IMR-90 (cell line): ENCODE measurements at regions not wholly inside any gene's neighbourhood (a gene's known extent, or its start where the extent isn't known, plus 50 kb on each side); places are given as distances from the start of the nearest gene placed in this dataset.

Experiments used
- ATAC-seq: fragments of 200-7000 bp; cut with Tn5 transposase; 2 replicates; pipeline ENCODE4 v1.9.1; 2020; ENCODE audit warnings: low read depth, mild to moderate bottlenecking, moderate library complexity
- BruUV-seq: library from RNA; stranded (reverse); fragments of 400-500 nt; replicated peaks from 2 replicates; lab custom pipeline; 2021; lab: Mats Ljungman, UMichigan
- CTCF ChIA-PET: fragments of 300-600 bp; formaldehyde crosslinking; extraction: SDS; loops from one replicate; lab custom pipeline; 2021; ENCODE audit warnings: antibody characterized with exemption; lab: Yijun Ruan, JAX
- POLR2A ChIA-PET: fragments of 300-600 bp; sonication (Branson Sonifier 250); formaldehyde crosslinking; loops from one replicate; lab custom pipeline; 2022; ENCODE audit warnings: antibody characterized with exemption; ENCODE audit not compliant: unreplicated experiment; lab: Charles Lee
- DNase-seq: peaks from one replicate; pipeline ENCODE4 v3.0.0; 2013
- H2AFZ ChIP-seq: replicated peaks from 2 replicates; pipeline ENCODE3; 2013; ENCODE audit warnings: low read length, mild to moderate bottlenecking; ENCODE audit not compliant: poor library complexity
- H2AK5ac ChIP-seq: 2 replicates; pipeline ENCODE4 v1.6.1; 2013; ENCODE audit warnings: low read depth, low read length, inconsistent platforms
- H2AK9ac ChIP-seq: replicated peaks from 2 replicates; pipeline ENCODE3; 2013; ENCODE audit warnings: mild to moderate bottlenecking, low read depth, low read length, moderate library complexity; ENCODE audit not compliant: poor library complexity
- H2BK120ac ChIP-seq: 2 replicates; pipeline ENCODE4 v1.6.1; 2013; ENCODE audit warnings: low read depth, low read length, inconsistent platforms
- H2BK15ac ChIP-seq: 3 replicates; pipeline ENCODE4 v1.6.1; 2013; ENCODE audit warnings: low read depth, low read length, inconsistent platforms
- H2BK20ac ChIP-seq: 2 replicates; pipeline ENCODE4 v1.6.1; 2013; ENCODE audit warnings: low read depth, mild to moderate bottlenecking, inconsistent platforms, low read length, moderate library complexity
- H2BK5ac ChIP-seq: 2 replicates; pipeline ENCODE4 v1.6.1; 2013; ENCODE audit warnings: mild to moderate bottlenecking, low read depth, low read length, inconsistent platforms; ENCODE audit not compliant: poor library complexity, severe bottlenecking
- H3K14ac ChIP-seq: replicated peaks from 2 replicates; pipeline ENCODE4 v1.6.1; 2013; ENCODE audit warnings: low read depth, low read length, inconsistent platforms
- H3K18ac ChIP-seq: 2 replicates; pipeline ENCODE4 v1.6.1; 2013; ENCODE audit warnings: low read depth, low read length, control low read depth
- H3K23ac ChIP-seq: 2 replicates; pipeline ENCODE4 v1.6.1; 2013; ENCODE audit warnings: low read depth, low read length, inconsistent platforms
- H3K27ac ChIP-seq: 2 replicates; pipeline ENCODE4 v1.5.1; 2013; ENCODE audit warnings: mild to moderate bottlenecking, control low read depth, low read length; ENCODE audit not compliant: insufficient read depth
- H3K27me3 ChIP-seq: 2 replicates; pipeline ENCODE4 v1.6.1; 2013; ENCODE audit warnings: low read length; ENCODE audit not compliant: control insufficient read depth, insufficient read depth
- H3K36me3 ChIP-seq: 2 replicates; pipeline ENCODE4 v1.6.1; 2013; ENCODE audit warnings: low read length, mixed read lengths; ENCODE audit not compliant: control insufficient read depth, insufficient read depth
- H3K4ac ChIP-seq: 2 replicates; pipeline ENCODE4 v1.6.1; 2013; ENCODE audit warnings: low read depth, low read length, inconsistent platforms
- H3K4me1 ChIP-seq: 2 replicates; pipeline ENCODE4 v1.6.1; 2013; ENCODE audit warnings: low read length, mixed read lengths; ENCODE audit not compliant: control insufficient read depth, insufficient read depth
- H3K4me2 ChIP-seq: 2 replicates; pipeline ENCODE4 v1.6.1; 2013; ENCODE audit warnings: low read depth, mild to moderate bottlenecking, control low read depth, low read length, moderate library complexity
- H3K4me3 ChIP-seq: 2 replicates; pipeline ENCODE4 v1.5.1; 2013; ENCODE audit warnings: low read depth, mild to moderate bottlenecking, control low read depth, low read length, moderate library complexity; ENCODE audit not compliant: insufficient read depth
- H3K56ac ChIP-seq: 2 replicates; pipeline ENCODE4 v1.6.1; 2013; ENCODE audit warnings: low read length, inconsistent platforms; ENCODE audit not compliant: insufficient read depth; ENCODE audit errors: extremely low read depth
- H3K79me1 ChIP-seq, 2 experiments: 2 replicates each; pipeline ENCODE4 v1.6.1; 2013; ENCODE audit warnings: low read length in 2 of 2, inconsistent platforms in 1 of 2, low read depth in 1 of 2
- H3K9ac ChIP-seq: 2 replicates; pipeline ENCODE4 v1.6.1; 2013; ENCODE audit warnings: low read depth, low read length, control low read depth
- H3K9me1 ChIP-seq: 2 replicates; pipeline ENCODE4 v1.6.1; 2013; ENCODE audit warnings: low read length, inconsistent platforms; ENCODE audit not compliant: insufficient read depth
- H3K9me3 ChIP-seq: 2 replicates; pipeline ENCODE4 v1.6.1; 2013; ENCODE audit warnings: low read length; ENCODE audit not compliant: control insufficient read depth, insufficient read depth
- H4K20me1 ChIP-seq: 2 replicates; pipeline ENCODE4 v1.6.1; 2013; ENCODE audit warnings: low read length, inconsistent platforms; ENCODE audit not compliant: insufficient read depth
- H4K5ac ChIP-seq: 2 replicates; pipeline ENCODE4 v1.6.1; 2013; ENCODE audit warnings: mild to moderate bottlenecking, low read depth, low read length, control low read depth
- H4K8ac ChIP-seq, 2 experiments: 2 replicates each; pipeline ENCODE4 v1.6.1; 2013; ENCODE audit warnings: low read depth in 2 of 2, low read length in 2 of 2, control low read depth in 1 of 2, inconsistent platforms in 1 of 2
- H4K91ac ChIP-seq: 2 replicates; pipeline ENCODE4 v1.6.1; 2013; ENCODE audit warnings: low read depth, low read length, inconsistent platforms; ENCODE audit not compliant: insufficient read depth
- BHLHE40 ChIP-seq: fragments of 150-350 bp; IDR thresholded peaks from 2 replicates; pipeline ENCODE4 v1.6.1; 2016; ENCODE audit warnings: mild to moderate bottlenecking, low read depth, low read length
- CEBPB ChIP-seq: IDR thresholded peaks from 2 replicates; pipeline ENCODE4 v1.6.1; 2012; ENCODE audit warnings: low read depth, low read length, improper control_type of control experiment
- CHD1 ChIP-seq: IDR thresholded peaks from 2 replicates; pipeline ENCODE4 v1.6.1; 2012; ENCODE audit warnings: low read depth, low read length, improper control_type of control experiment
- FOS ChIP-seq: fragments of 150-350 bp; IDR thresholded peaks from 2 replicates; pipeline ENCODE4 v1.6.1; 2016; ENCODE audit warnings: low read depth, low read length
- MAFK ChIP-seq: IDR thresholded peaks from 2 replicates; pipeline ENCODE4 v1.6.1; 2012; ENCODE audit warnings: low read depth, low read length, improper control_type of control experiment
- MXI1 ChIP-seq: IDR thresholded peaks from 2 replicates; pipeline ENCODE4 v1.6.1; 2012; ENCODE audit warnings: low read depth, mild to moderate bottlenecking, low read length, moderate library complexity, borderline replicate concordance
- RAD21 ChIP-seq: IDR thresholded peaks from 2 replicates; pipeline ENCODE4 v1.6.1; 2012; ENCODE audit warnings: low read length, improper control_type of control experiment
- RCOR1 ChIP-seq: IDR thresholded peaks from 2 replicates; pipeline ENCODE4 v1.6.1; 2012; ENCODE audit warnings: mild to moderate bottlenecking, low read length, improper control_type of control experiment; ENCODE audit not compliant: insufficient replicate concordance
- SMC3 ChIP-seq: fragments of 150-350 bp; IDR thresholded peaks from 2 replicates; pipeline ENCODE4 v1.6.1; 2016; ENCODE audit warnings: low read depth, mild to moderate bottlenecking, antibody characterized with exemption, low read length, moderate library complexity
- WGBS, 2 experiments: methylation state at CpG; one replicate each; pipeline versions ENCODE4 v1.1.5 to v1.1.7; 2013; ENCODE audit warnings: missing lambda C conversion rate in 2 of 2; ENCODE audit not compliant: insufficient read length in 1 of 2; ENCODE audit errors: extremely low coverage in 2 of 2; 5-methylcytosine and 5-hydroxymethylcytosine counted together
- dilution Hi-C: fragments of 300-500 bp; cut with HindIII; formaldehyde crosslinking; loops from one replicate; pipeline ENCODE4 v1.14.3; 2018; ENCODE audit warnings: low sequenced_read_pairs; ENCODE audit not compliant: unreplicated experiment
- in situ Hi-C: fragments of 300-500 bp; cut with MboI; formaldehyde crosslinking; loops from 3 replicates; pipeline ENCODE4 v1.14.3; 2019; ENCODE audit warnings: low sequenced_read_pairs, inconsistent platforms, mixed read lengths
- intact Hi-C: fragments of 100-400 bp; cut with micrococcal nuclease; formaldehyde crosslinking; loops from 2 replicates; pipeline ENCODE4 v1.10.0; 2022
- TF ChIP-seq, protein P1 (sequence below): fragments of 150-350 bp; IDR thresholded peaks from 2 replicates; pipeline ENCODE4 v1.6.1; 2017; ENCODE audit warnings: mild to moderate bottlenecking, antibody characterized with exemption, low read length, low read depth
- TF ChIP-seq, protein P2 (sequence below): conservative IDR thresholded peaks from 2 replicates; pipeline ENCODE4 v1.5.1; 2012; ENCODE audit warnings: mild to moderate bottlenecking, low read depth, low read length, improper control_type of control experiment
- TF ChIP-seq, protein P3 (sequence below): fragments of 150-350 bp; IDR thresholded peaks from 2 replicates; pipeline ENCODE4 v1.6.1; 2016; ENCODE audit warnings: low read depth, mild to moderate bottlenecking, low read length, moderate library complexity, borderline replicate concordance

DNA sequence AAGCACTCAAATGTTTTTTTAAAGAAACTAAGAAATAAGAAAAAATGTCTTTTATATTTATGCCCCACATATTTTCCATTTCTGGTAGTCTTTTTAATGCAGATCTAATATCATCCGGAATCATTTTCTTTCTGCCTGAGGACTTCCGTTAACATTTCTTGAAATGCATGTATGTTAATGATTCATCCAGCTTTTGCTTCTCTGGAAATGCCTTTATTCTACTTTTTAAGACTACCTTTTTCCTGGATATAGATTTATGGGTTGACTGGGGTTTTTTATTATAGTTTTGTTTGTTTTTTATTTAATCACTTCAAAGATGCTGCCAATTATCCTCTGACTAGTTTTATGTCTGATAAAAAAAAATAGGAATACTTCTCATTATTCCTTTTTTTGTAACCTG, 57.1 kb upstream of the LDLRAD3 start:
- no peak overlapping the region for H3K4me2 ChIP-seq
- no peak overlapping the region for H2AK9ac ChIP-seq
- ChIA-PET CTCF (no interaction called here), POLR2A (no interaction called here)
- H2BK5ac ChIP-seq, result no peak overlapping the region
- H2BK120ac ChIP-seq, result no peak overlapping the region
- intact Hi-C loops (loop anchor here (2.0 kb wide), 1 partner anchor 16 kb away; no protein-coding TSS in a partner anchor), dilution Hi-C loops (no loop called here), in situ Hi-C loops (no loop called here)
- H3K9me1 ChIP-seq, result no peaks in the 10 kb centered on the region
- no peaks in the 10 kb centered on the region for H3K79me1 ChIP-seq
- no peak overlapping the region for H3K27ac ChIP-seq
- no peak overlapping the region for H4K91ac ChIP-seq
- H3K27me3 ChIP-seq, result peaks cover 32% of the 10 kb centered on the region
- H3K9ac ChIP-seq, result no peak overlapping the region
- no peaks in the 10 kb centered on the region for H4K20me1 ChIP-seq
- no peak overlapping the region for H4K8ac ChIP-seq
- TF ChIP-seq CEBPB (no peak), MXI1 (no peak), BHLHE40 (no peak), RCOR1 (no peak), MAFK (no peak), RAD21 (no peak), CHD1 (no peak), FOS (no peak), SMC3 (no peak)
- TF ChIP-seq, protein P1, sequence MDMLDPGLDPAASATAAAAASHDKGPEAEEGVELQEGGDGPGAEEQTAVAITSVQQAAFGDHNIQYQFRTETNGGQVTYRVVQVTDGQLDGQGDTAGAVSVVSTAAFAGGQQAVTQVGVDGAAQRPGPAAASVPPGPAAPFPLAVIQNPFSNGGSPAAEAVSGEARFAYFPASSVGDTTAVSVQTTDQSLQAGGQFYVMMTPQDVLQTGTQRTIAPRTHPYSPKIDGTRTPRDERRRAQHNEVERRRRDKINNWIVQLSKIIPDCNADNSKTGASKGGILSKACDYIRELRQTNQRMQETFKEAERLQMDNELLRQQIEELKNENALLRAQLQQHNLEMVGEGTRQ, result no peak
- TF ChIP-seq, protein P2, sequence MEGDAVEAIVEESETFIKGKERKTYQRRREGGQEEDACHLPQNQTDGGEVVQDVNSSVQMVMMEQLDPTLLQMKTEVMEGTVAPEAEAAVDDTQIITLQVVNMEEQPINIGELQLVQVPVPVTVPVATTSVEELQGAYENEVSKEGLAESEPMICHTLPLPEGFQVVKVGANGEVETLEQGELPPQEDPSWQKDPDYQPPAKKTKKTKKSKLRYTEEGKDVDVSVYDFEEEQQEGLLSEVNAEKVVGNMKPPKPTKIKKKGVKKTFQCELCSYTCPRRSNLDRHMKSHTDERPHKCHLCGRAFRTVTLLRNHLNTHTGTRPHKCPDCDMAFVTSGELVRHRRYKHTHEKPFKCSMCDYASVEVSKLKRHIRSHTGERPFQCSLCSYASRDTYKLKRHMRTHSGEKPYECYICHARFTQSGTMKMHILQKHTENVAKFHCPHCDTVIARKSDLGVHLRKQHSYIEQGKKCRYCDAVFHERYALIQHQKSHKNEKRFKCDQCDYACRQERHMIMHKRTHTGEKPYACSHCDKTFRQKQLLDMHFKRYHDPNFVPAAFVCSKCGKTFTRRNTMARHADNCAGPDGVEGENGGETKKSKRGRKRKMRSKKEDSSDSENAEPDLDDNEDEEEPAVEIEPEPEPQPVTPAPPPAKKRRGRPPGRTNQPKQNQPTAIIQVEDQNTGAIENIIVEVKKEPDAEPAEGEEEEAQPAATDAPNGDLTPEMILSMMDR, result no peak
- TF ChIP-seq, protein P3, sequence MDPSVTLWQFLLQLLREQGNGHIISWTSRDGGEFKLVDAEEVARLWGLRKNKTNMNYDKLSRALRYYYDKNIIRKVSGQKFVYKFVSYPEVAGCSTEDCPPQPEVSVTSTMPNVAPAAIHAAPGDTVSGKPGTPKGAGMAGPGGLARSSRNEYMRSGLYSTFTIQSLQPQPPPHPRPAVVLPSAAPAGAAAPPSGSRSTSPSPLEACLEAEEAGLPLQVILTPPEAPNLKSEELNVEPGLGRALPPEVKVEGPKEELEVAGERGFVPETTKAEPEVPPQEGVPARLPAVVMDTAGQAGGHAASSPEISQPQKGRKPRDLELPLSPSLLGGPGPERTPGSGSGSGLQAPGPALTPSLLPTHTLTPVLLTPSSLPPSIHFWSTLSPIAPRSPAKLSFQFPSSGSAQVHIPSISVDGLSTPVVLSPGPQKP, result no peak
- H3K36me3 ChIP-seq, result no peaks in the 10 kb centered on the region
- DNase-seq, result no peak
- WGBS, 2 experiments, result no CpG with 5 or more reads among the region's 2 CpGs
- H3K56ac ChIP-seq, result no peak overlapping the region
- H2BK15ac ChIP-seq, result no peak overlapping the region
- no peaks in the 10 kb centered on the region for H3K4me1 ChIP-seq
- no peak overlapping the region for H3K14ac ChIP-seq
- H3K4me3 ChIP-seq, result no peak overlapping the region
- H3K18ac ChIP-seq, result no peak overlapping the region
- no peak overlapping the region for H2AFZ ChIP-seq
- H3K4ac ChIP-seq, result no peak overlapping the region
- no peak overlapping the region for H3K23ac ChIP-seq
- H3K9me3 ChIP-seq, result no peaks in the 10 kb centered on the region
- no peak for ATAC-seq
- no peak overlapping the region for H2BK20ac ChIP-seq
- no peak overlapping the region for H2AK5ac ChIP-seq
- H4K5ac ChIP-seq, result no peak overlapping the region
- no TSS peak for BruUV-seq
